ENCODE measurements at regions not wholly inside any gene's neighbourhood (a gene's known extent, or its start where the extent isn't known, plus 50 kb on each side); places are given as distances from the start of the nearest gene placed in this dataset.

GRCh38 chr5:158305861-158306260 lies 446.9 kb upstream of the CLINT1 start:
- TF ChIP-seq GABPA (IDR thresholded peaks at IDR 0.05; ENCODE audit: low read depth) = no peak
- Histone ChIP-seq H3K27me3 (ENCODE audit: insufficient read depth, poor library complexity, severe bottlenecking) (no peaks in the 10 kb centered on the region), H3K4me3 (replicated peaks; ENCODE audit: insufficient read depth, low read length) (no peak overlapping the region), H3K27ac (replicated peaks) (no peak overlapping the region)
- DNase-seq (ENCODE audit: low read depth in 1 of 2, low spot score in 1 of 2) = no peak

GRCh38 chr5:158304607-158305006 lies 445.7 kb upstream of the CLINT1 start:
- DNase-seq (ENCODE audit: low read depth in 1 of 2, low spot score in 1 of 2) = no peak
- Histone ChIP-seq H3K4me3 (replicated peaks; ENCODE audit: insufficient read depth, low read length) (no peak overlapping the region), H3K27ac (replicated peaks) (no peak overlapping the region), H3K27me3 (ENCODE audit: insufficient read depth, poor library complexity, severe bottlenecking) (no peaks in the 10 kb centered on the region)
- no peak for TF ChIP-seq SPI1 (IDR thresholded peaks at IDR 0.05; ENCODE audit: borderline replicate concordance, low read depth)
- TF ChIP-seq CTCF (IDR thresholded peaks at IDR 0.05; ENCODE audit: insufficient read depth, low read length) = no peak
- no peak for TF ChIP-seq REST (IDR thresholded peaks at IDR 0.05; ENCODE audit: insufficient replicate concordance, low read depth)
- no peak for TF ChIP-seq POLR2AphosphoS5 (IDR thresholded peaks at IDR 0.05; ENCODE audit: low read depth)
- TF ChIP-seq GABPA (IDR thresholded peaks at IDR 0.05; ENCODE audit: low read depth) = no peak

- TF ChIP-seq SPI1 (IDR thresholded peaks at IDR 0.05; ENCODE audit: borderline replicate concordance, low read depth) (no peak), POLR2AphosphoS5 (IDR thresholded peaks at IDR 0.05; ENCODE audit: low read depth) (no peak), CTCF (IDR thresholded peaks at IDR 0.05; ENCODE audit: insufficient read depth, low read length) (no peak)
- Histone ChIP-seq H3K27ac (replicated peaks) (no peak overlapping the region), H3K4me3 (replicated peaks; ENCODE audit: insufficient read depth, low read length) (no peak overlapping the region), H3K27me3 (ENCODE audit: insufficient read depth, poor library complexity, severe bottlenecking) (no peaks in the 10 kb centered on the region)
- DNase-seq (ENCODE audit: low read depth in 1 of 2, low spot score in 1 of 2) = no peak
These were observed 444.9 kb upstream of the CLINT1 start for GRCh38 chr5:158303883-158304282.

- no peak for DNase-seq (ENCODE audit: low read depth in 1 of 2, low spot score in 1 of 2)
- no peak overlapping the region for H3K27ac ChIP-seq (replicated peaks)
- no peak overlapping the region for H3K4me3 ChIP-seq (replicated peaks; ENCODE audit: insufficient read depth, low read length)
- no peak for TF ChIP-seq GABPA (IDR thresholded peaks at IDR 0.05; ENCODE audit: low read depth)
- TF ChIP-seq CTCF (IDR thresholded peaks at IDR 0.05; ENCODE audit: insufficient read depth, low read length) = no peak
- no peak for TF ChIP-seq REST (IDR thresholded peaks at IDR 0.05; ENCODE audit: insufficient replicate concordance, low read depth)
- TF ChIP-seq SPI1 (IDR thresholded peaks at IDR 0.05; ENCODE audit: borderline replicate concordance, low read depth) = no peak
- TF ChIP-seq POLR2AphosphoS5 (IDR thresholded peaks at IDR 0.05; ENCODE audit: low read depth) = no peak
- H3K27me3 ChIP-seq (ENCODE audit: insufficient read depth, poor library complexity, severe bottlenecking) = peaks cover 2% of the 10 kb centered on the region
These were observed 444.3 kb upstream of the CLINT1 start for GRCh38 chr5:158303275-158303674.

Measured in HL-60 (cell line).